ENCODE measurements at regions not wholly inside any gene's neighbourhood (a gene's known extent, or its start where the extent isn't known, plus 50 kb on each side); places are given as distances from the start of the nearest gene placed in this dataset.

DNA sequence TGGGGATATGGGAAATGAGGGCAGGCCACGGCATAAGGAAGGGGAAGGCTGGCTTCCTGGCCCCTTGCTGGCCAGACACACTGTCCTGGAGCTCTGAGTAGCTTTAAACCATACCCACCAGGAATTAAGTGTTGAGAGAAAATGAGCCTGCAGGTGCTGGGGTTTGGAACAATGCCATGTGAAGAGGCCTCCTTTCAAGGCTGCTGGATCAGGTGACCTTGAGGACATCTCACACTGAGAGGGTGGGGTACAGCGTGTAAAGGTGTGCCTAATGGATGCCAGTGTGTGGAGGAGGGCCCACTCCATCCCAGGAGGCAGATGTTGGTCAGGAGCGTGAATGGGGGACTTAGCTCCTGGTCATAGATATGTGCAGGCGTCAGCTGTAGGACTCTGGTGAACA, 74.8 kb upstream of the MLN start:
- Histone ChIP-seq H3K4me3 (ENCODE audit: low read depth, low read length) (no peak overlapping the region), H3K9ac (ENCODE audit: low read length) (no peak overlapping the region), H3K36me3 (ENCODE audit: control insufficient read depth, insufficient read depth, low read length) (no peaks in the 10 kb centered on the region), H3K27ac (ENCODE audit: low read depth, low read length) (no peak overlapping the region), H3K9me3 (ENCODE audit: control insufficient read depth, insufficient read depth, low read depth, low read length) (no peaks in the 10 kb centered on the region), H3K4me1 (ENCODE audit: control insufficient read depth, insufficient read depth, low read length) (peaks cover 14% of the 10 kb centered on the region; the same call in 1 of the 2 replicates), H3K27me3 (ENCODE audit: control insufficient read depth, insufficient read depth, low read length) (peaks cover 3% of the 10 kb centered on the region; the same call in 1 of the 2 replicates)

DNA sequence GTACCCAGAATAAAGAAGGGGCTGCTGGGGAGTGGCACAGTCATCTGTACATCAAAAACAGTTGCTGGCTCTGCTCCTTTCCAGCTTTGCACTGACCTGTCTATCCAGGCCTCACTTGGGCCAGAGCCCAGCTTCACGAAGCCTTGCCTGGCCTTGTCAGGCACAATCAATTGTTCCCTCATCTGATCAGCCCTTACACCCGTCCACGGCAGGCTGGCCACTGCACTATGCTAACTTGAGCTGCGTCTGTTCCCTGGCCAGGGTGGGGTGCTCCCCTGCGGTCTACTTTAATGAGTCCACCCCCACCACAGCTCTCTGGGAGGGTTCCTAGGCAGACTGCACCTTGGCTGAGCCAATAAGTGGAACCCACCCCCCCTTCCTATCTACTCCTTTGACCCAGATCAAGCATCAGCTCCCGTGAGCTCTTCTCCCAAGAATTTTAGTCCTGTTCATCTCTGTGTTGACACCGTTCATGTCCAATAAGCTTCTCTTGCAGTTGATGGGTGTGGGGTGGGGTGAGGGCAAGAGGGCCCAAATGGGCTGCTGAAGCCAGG, 74.3 kb upstream of the MLN start:
- H3K36me3 ChIP-seq (ENCODE audit: control insufficient read depth, insufficient read depth, low read length): no peaks in the 10 kb centered on the region
- no peak overlapping the region for H3K27ac ChIP-seq (ENCODE audit: low read depth, low read length)
- H3K27me3 ChIP-seq (ENCODE audit: control insufficient read depth, insufficient read depth, low read length): peaks cover 3% of the 10 kb centered on the region; the same call in 1 of the 2 replicates
- H3K4me3 ChIP-seq (ENCODE audit: low read depth, low read length): no peak overlapping the region
- peaks cover 14% of the 10 kb centered on the region; the same call in 1 of the 2 replicates for H3K4me1 ChIP-seq (ENCODE audit: control insufficient read depth, insufficient read depth, low read length)
- no peaks in the 10 kb centered on the region for H3K9me3 ChIP-seq (ENCODE audit: control insufficient read depth, insufficient read depth, low read depth, low read length)
- H3K9ac ChIP-seq (ENCODE audit: low read length): no peak overlapping the region

GRCh38 chr6:33875696-33876095, 71.9 kb upstream of the MLN start:
- no peak overlapping the region for H3K27ac ChIP-seq (ENCODE audit: low read depth, low read length)
- H3K9me3 ChIP-seq (ENCODE audit: control insufficient read depth, insufficient read depth, low read depth, low read length): no peaks in the 10 kb centered on the region
- H3K4me3 ChIP-seq (ENCODE audit: low read depth, low read length): no peak overlapping the region
- peaks cover 14% of the 10 kb centered on the region; the same call in 1 of the 2 replicates for H3K4me1 ChIP-seq (ENCODE audit: control insufficient read depth, insufficient read depth, low read length)
- H3K27me3 ChIP-seq (ENCODE audit: control insufficient read depth, insufficient read depth, low read length): peaks cover 3% of the 10 kb centered on the region; the same call in 1 of the 2 replicates
- H3K36me3 ChIP-seq (ENCODE audit: control insufficient read depth, insufficient read depth, low read length): no peaks in the 10 kb centered on the region
- H3K9ac ChIP-seq (ENCODE audit: low read length): no peak overlapping the region

DNA sequence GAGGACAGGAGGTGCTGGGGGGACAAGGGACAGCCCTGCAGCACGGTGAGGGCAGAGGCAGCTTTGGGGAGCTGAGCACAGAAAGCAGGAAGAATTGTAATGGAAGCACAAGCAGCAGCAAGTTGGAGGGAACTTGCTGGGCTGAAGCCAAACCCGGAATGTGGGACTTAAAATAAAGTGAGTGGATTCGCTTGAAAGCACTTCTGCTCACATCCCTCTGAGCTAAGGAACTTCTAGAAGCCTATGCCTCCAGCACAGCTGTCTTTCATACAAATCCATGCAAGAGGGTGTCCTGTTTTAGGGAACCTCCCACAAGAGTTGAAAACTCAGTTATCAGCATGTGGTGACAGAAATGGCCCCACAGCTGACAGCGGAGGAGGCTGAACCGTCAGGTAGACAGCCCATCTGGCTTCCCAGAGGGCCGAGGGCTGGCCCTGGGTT, 71.4 kb upstream of the MLN start:
- H3K9me3 ChIP-seq (ENCODE audit: control insufficient read depth, insufficient read depth, low read depth, low read length): no peaks in the 10 kb centered on the region
- no peak overlapping the region for H3K9ac ChIP-seq (ENCODE audit: low read length)
- no peak overlapping the region for H3K4me3 ChIP-seq (ENCODE audit: low read depth, low read length)
- peaks cover 3% of the 10 kb centered on the region; the same call in 1 of the 2 replicates for H3K27me3 ChIP-seq (ENCODE audit: control insufficient read depth, insufficient read depth, low read length)
- H3K4me1 ChIP-seq (ENCODE audit: control insufficient read depth, insufficient read depth, low read length): peaks cover 15% of the 10 kb centered on the region; the same call in 1 of the 2 replicates
- no peak overlapping the region for H3K27ac ChIP-seq (ENCODE audit: low read depth, low read length)
- no peaks in the 10 kb centered on the region for H3K36me3 ChIP-seq (ENCODE audit: control insufficient read depth, insufficient read depth, low read length)

- Histone ChIP-seq H3K27me3 (ENCODE audit: control insufficient read depth, insufficient read depth, low read length) (peaks cover 3% of the 10 kb centered on the region; the same call in 1 of the 2 replicates), H3K9ac (ENCODE audit: low read length) (no peak overlapping the region), H3K9me3 (ENCODE audit: control insufficient read depth, insufficient read depth, low read depth, low read length) (no peaks in the 10 kb centered on the region), H3K36me3 (ENCODE audit: control insufficient read depth, insufficient read depth, low read length) (no peaks in the 10 kb centered on the region), H3K4me1 (ENCODE audit: control insufficient read depth, insufficient read depth, low read length) (peaks cover 19% of the 10 kb centered on the region; the same call in 1 of the 2 replicates), H3K4me3 (ENCODE audit: low read depth, low read length) (no peak overlapping the region), H3K27ac (ENCODE audit: low read depth, low read length) (no peak overlapping the region)
Measured at GRCh38 chr6:33874136-33874760, 70.4 kb upstream of the MLN start.

DNA sequence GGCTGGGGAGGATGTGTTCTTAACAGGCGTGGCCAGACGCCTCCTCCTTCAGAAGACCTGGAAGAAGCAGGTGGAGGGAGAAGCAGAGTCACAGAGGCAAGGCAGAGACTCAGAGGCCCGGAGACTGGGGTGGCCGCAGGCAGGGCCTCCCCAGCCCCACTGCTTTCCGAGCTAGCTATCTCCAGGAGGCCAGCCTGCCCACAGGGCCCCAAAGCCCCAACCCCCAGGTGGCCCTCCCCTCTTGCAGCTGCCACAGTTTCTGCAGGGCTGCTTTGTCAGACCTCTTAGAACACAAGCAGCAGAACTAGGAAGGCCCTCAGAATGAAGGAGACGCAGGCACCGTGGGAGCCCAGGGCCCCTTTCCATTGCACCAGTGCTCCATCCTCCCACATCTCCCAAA, 69.0 kb upstream of the MLN start:
- H3K9me3 ChIP-seq (ENCODE audit: control insufficient read depth, insufficient read depth, low read depth, low read length): no peaks in the 10 kb centered on the region
- no peaks in the 10 kb centered on the region for H3K36me3 ChIP-seq (ENCODE audit: control insufficient read depth, insufficient read depth, low read length)
- H3K4me1 ChIP-seq (ENCODE audit: control insufficient read depth, insufficient read depth, low read length): peaks cover 22% of the 10 kb centered on the region; the same call in 1 of the 2 replicates
- H3K27ac ChIP-seq (ENCODE audit: low read depth, low read length): no peak overlapping the region
- no peaks in the 10 kb centered on the region for H3K27me3 ChIP-seq (ENCODE audit: control insufficient read depth, insufficient read depth, low read length)
- H3K4me3 ChIP-seq (ENCODE audit: low read depth, low read length): no peak overlapping the region
- no peak overlapping the region for H3K9ac ChIP-seq (ENCODE audit: low read length)

DNA sequence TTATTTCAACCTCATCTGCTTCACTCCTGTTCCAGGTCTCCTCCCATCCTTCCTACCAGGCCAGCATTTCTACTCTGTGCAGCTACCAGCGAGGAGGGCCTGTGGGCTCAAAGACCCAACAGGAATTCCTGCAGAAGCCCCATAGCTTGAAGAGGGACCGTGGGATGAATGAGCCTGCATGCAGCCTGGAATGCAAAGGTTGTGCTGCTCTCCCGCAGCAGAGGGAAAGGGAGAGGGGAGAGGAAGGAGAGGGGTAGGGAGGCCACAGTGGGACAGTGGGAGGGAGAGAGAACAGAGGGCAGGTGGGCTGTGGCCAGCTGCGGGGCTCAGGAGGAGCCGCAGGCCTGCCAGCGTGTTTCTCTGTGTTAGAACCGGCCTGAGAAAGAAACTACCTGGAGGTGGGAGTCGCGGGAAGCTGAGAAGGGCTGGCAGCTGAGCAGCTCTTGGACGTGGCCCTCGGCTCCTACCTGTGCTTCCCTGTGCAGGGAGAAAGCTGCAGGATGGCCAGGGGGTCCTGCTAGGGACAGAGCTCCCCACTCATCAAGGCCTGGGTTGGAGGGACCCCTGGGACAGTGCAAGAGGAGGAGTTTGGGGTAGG, 66.1 kb upstream of the MLN start:
- Histone ChIP-seq H3K27ac (ENCODE audit: low read depth, low read length) (no peak overlapping the region), H3K27me3 (ENCODE audit: control insufficient read depth, insufficient read depth, low read length) (no peaks in the 10 kb centered on the region), H3K36me3 (ENCODE audit: control insufficient read depth, insufficient read depth, low read length) (no peaks in the 10 kb centered on the region), H3K4me3 (ENCODE audit: low read depth, low read length) (no peak overlapping the region), H3K9me3 (ENCODE audit: control insufficient read depth, insufficient read depth, low read depth, low read length) (peaks cover 5% of the 10 kb centered on the region; the same call in 1 of the 2 replicates), H3K4me1 (ENCODE audit: control insufficient read depth, insufficient read depth, low read length) (peaks cover 19% of the 10 kb centered on the region; the same call in 1 of the 2 replicates), H3K9ac (ENCODE audit: low read length) (no peak overlapping the region)

DNA sequence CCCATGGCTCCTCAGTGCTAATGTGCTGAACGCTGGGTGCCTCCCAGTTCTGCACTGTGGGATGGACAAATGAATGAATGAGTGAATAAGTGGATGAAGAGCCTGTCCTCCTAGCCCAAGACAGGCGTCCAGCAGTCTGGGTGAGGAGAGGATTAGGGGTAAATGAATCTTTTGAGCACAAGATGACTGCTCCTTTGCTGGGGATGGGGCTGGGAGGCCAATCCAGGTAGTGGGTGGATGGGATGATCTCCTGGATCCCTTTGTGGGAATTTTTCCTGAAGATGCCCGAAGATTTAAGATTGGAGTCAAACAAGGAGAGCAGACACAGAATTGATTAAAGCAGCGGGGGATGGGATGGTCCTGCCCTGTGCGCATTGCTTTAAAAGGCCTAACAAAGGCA, 65.3 kb upstream of the MLN start:
- Histone ChIP-seq H3K4me3 (ENCODE audit: low read depth, low read length) (no peak overlapping the region), H3K9me3 (ENCODE audit: control insufficient read depth, insufficient read depth, low read depth, low read length) (peaks cover 5% of the 10 kb centered on the region; the same call in 1 of the 2 replicates), H3K36me3 (ENCODE audit: control insufficient read depth, insufficient read depth, low read length) (no peaks in the 10 kb centered on the region), H3K27ac (ENCODE audit: low read depth, low read length) (no peak overlapping the region), H3K27me3 (ENCODE audit: control insufficient read depth, insufficient read depth, low read length) (no peaks in the 10 kb centered on the region), H3K9ac (ENCODE audit: low read length) (no peak overlapping the region), H3K4me1 (ENCODE audit: control insufficient read depth, insufficient read depth, low read length) (peaks cover 19% of the 10 kb centered on the region; the same call in 1 of the 2 replicates)

GRCh38 chr6:33868141-33868540, 64.3 kb upstream of the MLN start:
- H3K4me1 ChIP-seq (ENCODE audit: control insufficient read depth, insufficient read depth, low read length): peaks cover 19% of the 10 kb centered on the region; the same call in 1 of the 2 replicates
- no peaks in the 10 kb centered on the region for H3K36me3 ChIP-seq (ENCODE audit: control insufficient read depth, insufficient read depth, low read length)
- H3K9ac ChIP-seq (ENCODE audit: low read length): no peak overlapping the region
- no peak overlapping the region for H3K27ac ChIP-seq (ENCODE audit: low read depth, low read length)
- no peaks in the 10 kb centered on the region for H3K27me3 ChIP-seq (ENCODE audit: control insufficient read depth, insufficient read depth, low read length)
- peaks cover 5% of the 10 kb centered on the region; the same call in 1 of the 2 replicates for H3K9me3 ChIP-seq (ENCODE audit: control insufficient read depth, insufficient read depth, low read depth, low read length)
- H3K4me3 ChIP-seq (ENCODE audit: low read depth, low read length): no peak overlapping the region

DNA sequence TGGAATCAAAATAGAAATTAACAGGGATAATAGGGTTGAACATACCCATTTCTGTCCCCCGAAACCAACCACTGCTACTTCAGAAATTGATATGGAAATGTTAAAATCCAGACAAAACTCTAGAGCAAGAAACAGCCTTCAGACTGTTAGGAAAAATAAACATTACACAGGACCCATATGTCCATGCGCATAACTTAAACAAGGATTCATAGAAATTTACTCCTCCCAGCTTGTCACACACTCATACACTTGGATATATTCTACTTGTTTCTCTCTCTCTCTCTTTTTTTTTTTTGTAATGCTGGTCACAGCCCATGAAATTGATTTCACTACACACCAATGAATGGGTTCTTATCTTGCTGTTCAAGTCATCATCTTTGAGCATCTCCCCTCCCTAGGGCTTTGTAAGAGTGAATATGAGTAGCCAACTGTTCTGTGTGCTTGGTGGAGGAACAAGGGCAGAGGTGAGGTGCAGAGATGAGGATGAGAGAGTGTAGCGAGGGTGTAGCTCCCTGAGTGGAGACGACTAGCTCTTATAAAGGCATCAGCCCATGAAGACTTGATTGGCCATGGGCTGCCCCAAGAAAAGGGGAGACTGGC, 61.8 kb upstream of the MLN start:
- no peak overlapping the region for H3K4me3 ChIP-seq (ENCODE audit: low read depth, low read length)
- H3K9ac ChIP-seq (ENCODE audit: low read length): no peak overlapping the region
- peaks cover 5% of the 10 kb centered on the region; the same call in 1 of the 2 replicates for H3K9me3 ChIP-seq (ENCODE audit: control insufficient read depth, insufficient read depth, low read depth, low read length)
- no peaks in the 10 kb centered on the region for H3K27me3 ChIP-seq (ENCODE audit: control insufficient read depth, insufficient read depth, low read length)
- H3K4me1 ChIP-seq (ENCODE audit: control insufficient read depth, insufficient read depth, low read length): peaks cover 23% of the 10 kb centered on the region; the same call in 1 of the 2 replicates
- no peak overlapping the region for H3K27ac ChIP-seq (ENCODE audit: low read depth, low read length)
- H3K36me3 ChIP-seq (ENCODE audit: control insufficient read depth, insufficient read depth, low read length): no peaks in the 10 kb centered on the region

Measured in HUES6 (cell line).